Panc1 (cell line): ENCODE measurements at regions not wholly inside any gene's neighbourhood (a gene's known extent, or its start where the extent isn't known, plus 50 kb on each side); places are given as distances from the start of the nearest gene placed in this dataset.

Experiments
- ATAC-seq: fragments of 200-7000 bp; cut with Tn5 transposase; 2 replicates; pipeline ENCODE4 v1.9.1; 2020; ENCODE audit warnings: mild to moderate bottlenecking, moderate library complexity
- BruUV-seq: library from RNA; stranded (reverse); fragments of 400-500 nt; replicated peaks from 2 replicates; lab custom pipeline; 2021; lab: Mats Ljungman, UMichigan
- CTCF ChIA-PET: fragments of 300-600 bp; sonication (Branson Sonifier 250); formaldehyde crosslinking; loops from one replicate; lab custom pipeline; 2022; ENCODE audit warnings: antibody characterized with exemption; lab: Charles Lee
- POLR2A ChIA-PET: fragments of 300-600 bp; sonication (Branson Sonifier 250); formaldehyde crosslinking; loops from one replicate; lab custom pipeline; 2022; ENCODE audit warnings: antibody characterized with exemption; lab: Charles Lee
- DNase-seq: peaks from one replicate; pipeline ENCODE4 v3.0.0-alpha.2; 2010; ENCODE audit warnings: low read depth, low spot score
- H3K27ac ChIP-seq: 2 replicates; pipeline ENCODE4 v1.5.1; 2011; ENCODE audit warnings: mild to moderate bottlenecking, low read length, inconsistent platforms
- H3K27me3 ChIP-seq: fragments of 200-500 bp; sonication (Bioruptor generic); 2 replicates; pipeline ENCODE4 v1.6.0; 2014; ENCODE audit warnings: low read length, inconsistent platforms; ENCODE audit not compliant: control insufficient read depth, insufficient read depth
- H3K36me3 ChIP-seq: fragments of 200-500 bp; sonication (Bioruptor generic); 2 replicates; pipeline ENCODE4 v1.5.1; 2014; ENCODE audit warnings: inconsistent platforms, mild to moderate bottlenecking, low read length, moderate library complexity; ENCODE audit not compliant: control insufficient read depth, insufficient read depth
- H3K4me1 ChIP-seq: 2 replicates; pipeline ENCODE4 v1.5.1; 2011; ENCODE audit warnings: inconsistent platforms, mild to moderate bottlenecking, low read length, moderate library complexity; ENCODE audit not compliant: control insufficient read depth, insufficient read depth
- H3K4me3 ChIP-seq, 2 experiments: 2 replicates each; pipeline ENCODE4 v1.5.1; 2011 to 2012; ENCODE audit warnings: low read depth in 2 of 2, low read length in 2 of 2, mild to moderate bottlenecking in 2 of 2, inconsistent platforms in 1 of 2, moderate library complexity in 1 of 2
- H3K9me3 ChIP-seq: fragments of 200-500 bp; sonication (Bioruptor generic); 2 replicates; pipeline ENCODE4 v1.5.1; 2014; ENCODE audit warnings: low read depth, mild to moderate bottlenecking, inconsistent platforms, low read length, moderate library complexity; ENCODE audit not compliant: control insufficient read depth, insufficient read depth
- POLR2AphosphoS5 ChIP-seq: IDR thresholded peaks from 2 replicates; pipeline ENCODE4 v1.6.1; 2012; ENCODE audit warnings: mild to moderate bottlenecking, low read depth, low read length, moderate library complexity
- SIN3A ChIP-seq: IDR thresholded peaks from 2 replicates; pipeline ENCODE4 v1.6.1; 2012; ENCODE audit warnings: low read depth, mild to moderate bottlenecking, low read length, moderate library complexity, borderline replicate concordance; ENCODE audit not compliant: insufficient read depth
- TCF7L2 ChIP-seq: IDR thresholded peaks from 2 replicates; pipeline ENCODE4 v1.6.1; 2011; ENCODE audit warnings: mild to moderate bottlenecking, low read depth, low read length, inconsistent platforms
- in situ Hi-C: cut with HindIII; loops from 2 replicates; pipeline ENCODE4 v1.10.0; 2016; ENCODE audit warnings: low sequenced_read_pairs, low pct_unique_long_range_greater_than_20kb
- intact Hi-C: fragments of 100-400 bp; cut with micrococcal nuclease; formaldehyde crosslinking; loops from one replicate; pipeline ENCODE4 v1.10.0; 2022; ENCODE audit not compliant: unreplicated experiment
- TF ChIP-seq, protein P1 (sequence below): fragments of 450-650 bp; IDR thresholded peaks from 2 replicates; pipeline ENCODE4 v1.5.1; 2017; ENCODE audit warnings: mild to moderate bottlenecking
- TF ChIP-seq, protein P2 (sequence below), 2 experiments: IDR thresholded peaks; 2 replicates each; pipeline ENCODE4 v1.6.1; 2011 to 2012; ENCODE audit warnings: low read depth in 2 of 2, control low read depth in 1 of 2, low read length in 1 of 2, mild to moderate bottlenecking in 1 of 2, moderate library complexity in 1 of 2; ENCODE audit not compliant: insufficient read depth in 1 of 2

DNA sequence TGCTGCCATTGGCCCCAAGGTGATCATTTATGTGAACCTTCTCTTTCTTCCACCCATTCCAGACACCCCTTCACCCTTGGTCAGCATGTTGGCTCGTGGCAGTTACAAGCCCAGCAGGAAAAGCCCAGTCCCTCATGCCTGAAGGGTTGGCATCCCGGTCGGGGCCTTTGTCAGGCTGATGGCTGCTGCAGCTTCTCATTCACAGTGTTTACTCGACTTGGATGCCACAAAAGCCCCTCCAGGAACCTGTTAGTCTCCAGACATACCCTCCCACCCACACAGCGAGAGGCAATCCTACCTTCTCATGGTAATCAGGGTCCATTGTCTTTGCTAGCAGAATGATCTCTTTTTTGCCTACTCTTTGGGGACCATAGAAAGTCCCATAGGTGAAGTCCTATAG lies 200.8 kb upstream of the PFKP start:
- Histone ChIP-seq H3K4me1 (no peaks in the 10 kb centered on the region), H3K27ac (no peak overlapping the region), H3K9me3 (no peaks in the 10 kb centered on the region), H3K36me3 (no peaks in the 10 kb centered on the region), H3K27me3 (no peaks in the 10 kb centered on the region), H3K4me3 (no peak overlapping the region)
- ChIA-PET CTCF (no interaction called here), POLR2A (no interaction called here)
- BruUV-seq, result no TSS peak
- intact Hi-C loops (no loop called here), in situ Hi-C loops (no loop called here)
- DNase-seq (no peak), ATAC-seq (no peak)
- no peak for TF ChIP-seq POLR2AphosphoS5
- TF ChIP-seq TCF7L2, result no peak
- TF ChIP-seq SIN3A, result no peak
- TF ChIP-seq, protein P1, sequence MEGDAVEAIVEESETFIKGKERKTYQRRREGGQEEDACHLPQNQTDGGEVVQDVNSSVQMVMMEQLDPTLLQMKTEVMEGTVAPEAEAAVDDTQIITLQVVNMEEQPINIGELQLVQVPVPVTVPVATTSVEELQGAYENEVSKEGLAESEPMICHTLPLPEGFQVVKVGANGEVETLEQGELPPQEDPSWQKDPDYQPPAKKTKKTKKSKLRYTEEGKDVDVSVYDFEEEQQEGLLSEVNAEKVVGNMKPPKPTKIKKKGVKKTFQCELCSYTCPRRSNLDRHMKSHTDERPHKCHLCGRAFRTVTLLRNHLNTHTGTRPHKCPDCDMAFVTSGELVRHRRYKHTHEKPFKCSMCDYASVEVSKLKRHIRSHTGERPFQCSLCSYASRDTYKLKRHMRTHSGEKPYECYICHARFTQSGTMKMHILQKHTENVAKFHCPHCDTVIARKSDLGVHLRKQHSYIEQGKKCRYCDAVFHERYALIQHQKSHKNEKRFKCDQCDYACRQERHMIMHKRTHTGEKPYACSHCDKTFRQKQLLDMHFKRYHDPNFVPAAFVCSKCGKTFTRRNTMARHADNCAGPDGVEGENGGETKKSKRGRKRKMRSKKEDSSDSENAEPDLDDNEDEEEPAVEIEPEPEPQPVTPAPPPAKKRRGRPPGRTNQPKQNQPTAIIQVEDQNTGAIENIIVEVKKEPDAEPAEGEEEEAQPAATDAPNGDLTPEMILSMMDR, result no peak
- TF ChIP-seq, protein P2, sequence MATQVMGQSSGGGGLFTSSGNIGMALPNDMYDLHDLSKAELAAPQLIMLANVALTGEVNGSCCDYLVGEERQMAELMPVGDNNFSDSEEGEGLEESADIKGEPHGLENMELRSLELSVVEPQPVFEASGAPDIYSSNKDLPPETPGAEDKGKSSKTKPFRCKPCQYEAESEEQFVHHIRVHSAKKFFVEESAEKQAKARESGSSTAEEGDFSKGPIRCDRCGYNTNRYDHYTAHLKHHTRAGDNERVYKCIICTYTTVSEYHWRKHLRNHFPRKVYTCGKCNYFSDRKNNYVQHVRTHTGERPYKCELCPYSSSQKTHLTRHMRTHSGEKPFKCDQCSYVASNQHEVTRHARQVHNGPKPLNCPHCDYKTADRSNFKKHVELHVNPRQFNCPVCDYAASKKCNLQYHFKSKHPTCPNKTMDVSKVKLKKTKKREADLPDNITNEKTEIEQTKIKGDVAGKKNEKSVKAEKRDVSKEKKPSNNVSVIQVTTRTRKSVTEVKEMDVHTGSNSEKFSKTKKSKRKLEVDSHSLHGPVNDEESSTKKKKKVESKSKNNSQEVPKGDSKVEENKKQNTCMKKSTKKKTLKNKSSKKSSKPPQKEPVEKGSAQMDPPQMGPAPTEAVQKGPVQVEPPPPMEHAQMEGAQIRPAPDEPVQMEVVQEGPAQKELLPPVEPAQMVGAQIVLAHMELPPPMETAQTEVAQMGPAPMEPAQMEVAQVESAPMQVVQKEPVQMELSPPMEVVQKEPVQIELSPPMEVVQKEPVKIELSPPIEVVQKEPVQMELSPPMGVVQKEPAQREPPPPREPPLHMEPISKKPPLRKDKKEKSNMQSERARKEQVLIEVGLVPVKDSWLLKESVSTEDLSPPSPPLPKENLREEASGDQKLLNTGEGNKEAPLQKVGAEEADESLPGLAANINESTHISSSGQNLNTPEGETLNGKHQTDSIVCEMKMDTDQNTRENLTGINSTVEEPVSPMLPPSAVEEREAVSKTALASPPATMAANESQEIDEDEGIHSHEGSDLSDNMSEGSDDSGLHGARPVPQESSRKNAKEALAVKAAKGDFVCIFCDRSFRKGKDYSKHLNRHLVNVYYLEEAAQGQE (IDR thresholded peaks at IDR 0.05; ENCODE audit: insufficient read depth in 1 of 2, low read depth in 2 of 2, low read length in 1 of 2), result no peak

DNA sequence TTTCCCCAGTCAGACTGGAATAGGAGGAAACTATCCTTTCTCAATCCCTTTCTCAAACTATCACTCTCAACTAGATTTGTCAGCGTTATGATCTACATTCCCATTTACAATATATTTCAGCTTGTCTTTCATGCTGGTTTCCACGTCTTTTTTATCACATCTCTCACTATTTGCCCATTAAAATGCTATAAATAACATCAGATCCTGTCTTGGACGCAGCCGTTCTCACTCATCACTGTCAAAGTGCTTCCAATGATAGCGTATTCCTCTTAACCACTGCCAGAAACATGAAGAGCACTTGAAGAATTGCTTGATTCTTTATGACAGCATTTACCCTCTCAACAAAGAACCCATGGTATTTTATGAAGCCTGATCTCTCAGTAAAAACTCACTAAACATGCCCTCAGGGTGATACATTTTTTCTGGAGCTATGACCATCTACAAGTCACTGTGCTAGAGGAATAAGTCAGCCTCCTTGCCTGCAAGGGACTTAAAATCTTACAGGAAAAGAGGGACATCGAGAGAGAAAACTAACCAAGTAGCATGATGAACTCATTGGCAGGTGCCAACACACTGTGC lies 205.6 kb upstream of the PFKP start:
- Histone ChIP-seq H3K27me3 (no peaks in the 10 kb centered on the region), H3K36me3 (no peaks in the 10 kb centered on the region), H3K4me3 (no peak overlapping the region), H3K4me1 (no peaks in the 10 kb centered on the region), H3K27ac (no peak overlapping the region), H3K9me3 (no peaks in the 10 kb centered on the region)
- TF ChIP-seq TCF7L2 (no peak), POLR2AphosphoS5 (no peak), SIN3A (no peak)
- TF ChIP-seq, protein P2 (IDR thresholded peaks at IDR 0.05; ENCODE audit: insufficient read depth in 1 of 2, low read depth in 2 of 2, low read length in 1 of 2), result no peak
- TF ChIP-seq, protein P1, result no peak
- in situ Hi-C loops (no loop called here), intact Hi-C loops (no loop called here)
- no peak for DNase-seq
- no peak for ATAC-seq
- CTCF ChIA-PET, result no interaction called here
- POLR2A ChIA-PET, result no interaction called here
- no TSS peak for BruUV-seq
